ENCODE measurements at regions not wholly inside any gene's neighbourhood (a gene's known extent, or its start where the extent isn't known, plus 50 kb on each side); places are given as distances from the start of the nearest gene placed in this dataset.
A peak's percentile ranks its signal among the peaks of the same experiment; 100 is the strongest.

GRCh38 chr3:10738688-10739372, 77.2 kb upstream of the SLC6A11 start:
- TF ChIP-seq CTCF (IDR thresholded peaks at IDR 0.05) = peak; percentile 89
- TF ChIP-seq RFX5 (IDR thresholded peaks at IDR 0.05) = no peak
- no peak for TF ChIP-seq NR3C1 (IDR thresholded peaks at IDR 0.05)
- TF ChIP-seq POLR2A (IDR thresholded peaks at IDR 0.05; ENCODE audit: low read length) = no peak
- no peak for TF ChIP-seq FOXS1 (CRISPR knock-in tag; IDR thresholded peaks at IDR 0.05)
- no peak for TF ChIP-seq MAX (IDR thresholded peaks at IDR 0.05)
- TF ChIP-seq ELK1 (IDR thresholded peaks at IDR 0.05; ENCODE audit: low read depth, low read length) = no peak
